Stimulated activated memory B cell treated with anti-CD40 and anti-IgM and Interleukin-4, amounts not matched to agents 10 μg/mL and 1 μg/mL and 100 μg/mL, for 72 hours (primary cell): ENCODE measurements at regions not wholly inside any gene's neighbourhood (a gene's known extent, or its start where the extent isn't known, plus 50 kb on each side); places are given as distances from the start of the nearest gene placed in this dataset.

Experiments
- ATAC-seq: fragments of 150-1000 bp; cut with Tn5 transposase; 2 replicates; pipeline ENCODE4 v1.10.0; 2021
- H3K27ac Mint-ChIP-seq: one replicate; pipeline ENCODE4 v1.8.0; 2022; ENCODE audit warnings: mild to moderate bottlenecking, mixed read lengths
- H3K27me3 Mint-ChIP-seq: one replicate; pipeline ENCODE4 v1.8.0; 2022; ENCODE audit warnings: mixed read lengths
- H3K36me3 Mint-ChIP-seq: one replicate; pipeline ENCODE4 v1.8.0; 2022; ENCODE audit warnings: mixed read lengths
- H3K4me1 Mint-ChIP-seq: one replicate; pipeline ENCODE4 v1.8.0; 2022; ENCODE audit warnings: mixed read lengths
- H3K4me3 Mint-ChIP-seq: one replicate; pipeline ENCODE4 v1.8.0; 2022; ENCODE audit warnings: mild to moderate bottlenecking, moderate library complexity, mixed read lengths
- H3K9me3 Mint-ChIP-seq: one replicate; pipeline ENCODE4 v1.8.0; 2022; ENCODE audit warnings: mixed read lengths

GRCh38 chr10:58995058-58995596 is 181.3 kb upstream of the PHYHIPL start:
- no peak overlapping the region for H3K27ac Mint-ChIP-seq
- no peaks in the 10 kb centered on the region for H3K4me1 Mint-ChIP-seq
- H3K36me3 Mint-ChIP-seq = no peaks in the 10 kb centered on the region
- no peak overlapping the region for H3K4me3 Mint-ChIP-seq
- no peaks in the 10 kb centered on the region for H3K27me3 Mint-ChIP-seq
- ATAC-seq = no peak
- peaks cover 3% of the 10 kb centered on the region for H3K9me3 Mint-ChIP-seq

GRCh38 chr10:58996063-58996462 is 180.4 kb upstream of the PHYHIPL start:
- H3K9me3 Mint-ChIP-seq = peaks cover 3% of the 10 kb centered on the region

DNA sequence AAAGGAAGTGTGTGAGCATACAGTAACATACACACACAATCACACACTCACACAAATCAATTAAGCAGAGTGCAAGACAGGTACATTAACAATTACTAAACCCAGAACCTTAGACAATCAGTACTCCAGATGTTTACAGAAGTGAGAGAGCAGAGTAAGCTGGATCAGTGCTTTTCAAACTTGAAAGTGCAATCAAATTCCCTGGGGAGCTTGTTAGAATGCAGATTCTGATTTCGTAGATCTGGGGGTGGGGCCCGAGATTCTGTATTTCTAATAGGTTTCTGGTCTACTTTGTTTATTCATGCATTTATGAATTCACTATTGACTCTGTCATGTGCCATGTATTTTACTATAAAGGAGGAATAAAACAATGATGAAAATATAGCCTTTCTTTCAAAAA is 179.6 kb upstream of the PHYHIPL start:
- Mint-ChIP-seq H3K9me3 (peaks cover 3% of the 10 kb centered on the region), H3K27ac (no peak overlapping the region), H3K4me1 (no peaks in the 10 kb centered on the region), H3K27me3 (no peaks in the 10 kb centered on the region), H3K36me3 (no peaks in the 10 kb centered on the region), H3K4me3 (no peak overlapping the region)
- ATAC-seq = no peak

More at GRCh38 chr10:58996063-58996462, 180.4 kb upstream of the PHYHIPL start:
- H3K36me3 Mint-ChIP-seq = no peaks in the 10 kb centered on the region
- no peaks in the 10 kb centered on the region for H3K4me1 Mint-ChIP-seq
- ATAC-seq = no peak
- no peak overlapping the region for H3K4me3 Mint-ChIP-seq
- no peak overlapping the region for H3K27ac Mint-ChIP-seq
- no peaks in the 10 kb centered on the region for H3K27me3 Mint-ChIP-seq

DNA sequence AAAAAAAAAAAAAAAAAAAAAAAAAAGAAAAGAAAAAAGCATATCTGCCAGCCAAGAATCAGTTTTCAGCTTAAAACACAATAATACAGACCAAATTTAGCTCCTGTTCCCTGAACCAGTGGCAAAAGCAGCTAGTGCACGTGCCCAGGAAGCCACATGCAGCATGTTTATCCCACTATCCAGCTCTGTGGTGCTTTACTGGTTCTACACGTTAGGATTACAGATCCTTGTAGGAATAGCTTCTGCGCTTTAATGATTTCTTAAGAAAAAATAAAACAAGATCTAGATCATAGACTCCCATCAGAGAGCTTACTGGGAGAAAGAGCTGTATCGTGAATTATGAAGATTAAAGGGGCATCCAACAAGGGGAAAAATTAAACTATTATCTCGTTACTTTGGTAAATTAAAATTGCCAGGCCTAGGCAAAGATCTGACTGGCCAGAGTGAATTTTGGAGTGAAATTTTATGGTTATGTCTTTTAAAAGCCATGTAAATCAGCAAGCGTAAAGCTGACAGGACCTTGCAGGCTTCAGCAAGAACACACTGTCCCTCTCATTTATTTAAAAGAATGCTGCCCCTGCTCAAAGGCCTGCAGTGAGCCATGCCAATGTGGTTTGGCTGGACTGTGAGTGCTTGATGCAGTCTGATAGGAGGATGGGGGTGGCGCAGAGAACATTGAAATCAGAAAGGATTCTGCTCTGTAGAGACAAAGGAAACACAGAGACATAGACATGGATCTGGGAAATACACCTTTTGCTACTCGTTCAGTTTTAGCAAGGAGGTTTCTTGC is 177.3 kb upstream of the PHYHIPL start:
- Mint-ChIP-seq H3K27me3 (no peaks in the 10 kb centered on the region), H3K4me3 (no peak overlapping the region), H3K27ac (no peak overlapping the region), H3K36me3 (no peaks in the 10 kb centered on the region), H3K9me3 (peaks cover 3% of the 10 kb centered on the region), H3K4me1 (no peaks in the 10 kb centered on the region)
- no peak for ATAC-seq

DNA sequence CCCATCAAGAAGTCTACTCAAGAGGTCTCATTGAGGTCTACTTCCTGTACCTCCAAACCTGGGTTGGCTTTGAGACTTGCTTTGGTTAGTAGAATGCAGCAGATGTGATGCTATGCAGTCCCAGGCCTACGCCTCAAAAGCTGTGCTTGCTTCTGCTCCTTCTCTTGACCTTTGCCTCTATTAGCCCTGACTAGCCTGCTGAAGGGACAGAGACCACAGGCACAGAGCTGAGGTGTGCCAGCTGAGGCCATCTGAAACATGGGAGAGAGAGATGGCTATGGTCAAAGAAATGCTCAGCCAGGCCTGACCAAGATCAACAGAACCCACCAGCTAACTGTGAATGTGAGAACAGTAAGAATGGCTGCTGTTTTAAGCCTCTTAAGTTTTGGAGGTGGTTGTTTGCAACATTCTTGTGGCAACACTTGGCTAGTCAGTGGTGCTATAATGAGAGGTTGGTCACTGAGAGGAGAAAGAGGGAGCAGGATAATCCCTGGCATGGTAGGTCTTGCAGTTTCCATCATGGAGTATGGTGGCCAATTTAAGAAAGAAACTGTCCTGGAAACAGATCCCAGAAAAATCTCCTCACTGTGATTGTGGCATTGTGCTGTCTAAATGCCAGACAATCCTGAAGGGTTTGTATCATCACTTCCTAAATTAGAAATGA is 176.1 kb upstream of the PHYHIPL start:
- no peaks in the 10 kb centered on the region for H3K4me1 Mint-ChIP-seq
- no peaks in the 10 kb centered on the region for H3K27me3 Mint-ChIP-seq
- H3K9me3 Mint-ChIP-seq = peaks cover 3% of the 10 kb centered on the region
- no peaks in the 10 kb centered on the region for H3K36me3 Mint-ChIP-seq
- H3K27ac Mint-ChIP-seq = no peak overlapping the region
- H3K4me3 Mint-ChIP-seq = no peak overlapping the region
- no peak for ATAC-seq

DNA sequence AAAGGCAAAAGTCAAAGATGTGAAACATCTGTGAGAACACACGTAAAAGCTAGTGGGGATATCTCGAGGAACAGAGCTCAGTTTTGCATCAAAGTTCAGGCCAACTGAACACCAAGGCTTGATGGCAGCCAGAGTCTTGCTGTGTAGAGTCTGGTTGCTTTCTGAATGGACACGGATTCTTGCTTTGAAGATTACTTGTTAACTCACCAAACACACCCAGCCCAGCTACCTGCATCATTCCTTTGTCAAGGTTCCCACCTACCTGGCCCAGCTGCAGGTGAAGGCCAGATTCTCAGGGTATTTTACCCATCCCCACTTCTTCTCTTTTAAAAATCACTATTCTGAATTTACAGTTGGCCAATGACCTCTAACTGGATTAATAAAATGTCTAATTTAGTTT is 174.4 kb upstream of the PHYHIPL start:
- Mint-ChIP-seq H3K9me3 (peaks cover 3% of the 10 kb centered on the region), H3K4me3 (no peak overlapping the region), H3K36me3 (no peaks in the 10 kb centered on the region), H3K27me3 (no peaks in the 10 kb centered on the region), H3K27ac (no peak overlapping the region), H3K4me1 (no peaks in the 10 kb centered on the region)
- ATAC-seq = no peak

- Mint-ChIP-seq H3K4me1 (no peaks in the 10 kb centered on the region), H3K27me3 (no peaks in the 10 kb centered on the region), H3K9me3 (peaks cover 3% of the 10 kb centered on the region), H3K36me3 (no peaks in the 10 kb centered on the region), H3K27ac (no peak overlapping the region), H3K4me3 (no peak overlapping the region)
- no peak for ATAC-seq
These were observed 173.2 kb upstream of the PHYHIPL start for GRCh38 chr10:59003203-59003602.

DNA sequence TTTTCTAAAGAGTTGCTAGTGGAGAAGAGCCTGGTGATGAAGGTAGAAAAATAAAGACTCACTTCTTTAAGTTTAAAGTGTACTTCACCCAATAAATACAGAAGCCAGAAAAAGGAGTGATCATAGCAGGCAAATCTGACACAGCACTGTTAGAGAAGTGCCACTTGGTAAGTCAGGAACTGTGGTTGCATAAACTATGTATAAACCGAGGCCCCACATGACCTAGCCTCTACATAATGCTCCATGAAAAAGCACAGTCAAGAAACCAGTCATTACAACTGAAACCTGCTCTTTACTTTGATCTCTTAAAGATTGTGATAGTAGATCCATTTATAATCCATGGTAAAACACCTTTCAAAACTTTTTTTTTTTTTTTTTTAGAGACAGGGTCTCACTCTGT is 172.1 kb upstream of the PHYHIPL start:
- peaks cover 3% of the 10 kb centered on the region for H3K9me3 Mint-ChIP-seq
- ATAC-seq = no peak

GRCh38 chr10:59006511-59007306 is 169.7 kb upstream of the PHYHIPL start:
- no peak for ATAC-seq
- Mint-ChIP-seq H3K27me3 (no peaks in the 10 kb centered on the region), H3K27ac (no peak overlapping the region), H3K4me1 (no peaks in the 10 kb centered on the region), H3K9me3 (no peaks in the 10 kb centered on the region), H3K36me3 (no peaks in the 10 kb centered on the region), H3K4me3 (no peak overlapping the region)

More for the DNA sequence above, 172.1 kb upstream of the PHYHIPL start:
- H3K27me3 Mint-ChIP-seq = no peaks in the 10 kb centered on the region
- H3K36me3 Mint-ChIP-seq = no peaks in the 10 kb centered on the region
- H3K4me1 Mint-ChIP-seq = no peaks in the 10 kb centered on the region
- H3K27ac Mint-ChIP-seq = no peak overlapping the region
- H3K4me3 Mint-ChIP-seq = no peak overlapping the region

GRCh38 chr10:59007307-59008025 is 169.0 kb upstream of the PHYHIPL start:
- Mint-ChIP-seq H3K36me3 (no peaks in the 10 kb centered on the region), H3K4me1 (no peaks in the 10 kb centered on the region), H3K27me3 (no peaks in the 10 kb centered on the region), H3K4me3 (no peak overlapping the region), H3K9me3 (no peaks in the 10 kb centered on the region), H3K27ac (no peak overlapping the region)
- no peak for ATAC-seq

GRCh38 chr10:59008452-59008851 is 168.0 kb upstream of the PHYHIPL start:
- no peaks in the 10 kb centered on the region for H3K27me3 Mint-ChIP-seq
- no peaks in the 10 kb centered on the region for H3K9me3 Mint-ChIP-seq
- ATAC-seq = no peak

DNA sequence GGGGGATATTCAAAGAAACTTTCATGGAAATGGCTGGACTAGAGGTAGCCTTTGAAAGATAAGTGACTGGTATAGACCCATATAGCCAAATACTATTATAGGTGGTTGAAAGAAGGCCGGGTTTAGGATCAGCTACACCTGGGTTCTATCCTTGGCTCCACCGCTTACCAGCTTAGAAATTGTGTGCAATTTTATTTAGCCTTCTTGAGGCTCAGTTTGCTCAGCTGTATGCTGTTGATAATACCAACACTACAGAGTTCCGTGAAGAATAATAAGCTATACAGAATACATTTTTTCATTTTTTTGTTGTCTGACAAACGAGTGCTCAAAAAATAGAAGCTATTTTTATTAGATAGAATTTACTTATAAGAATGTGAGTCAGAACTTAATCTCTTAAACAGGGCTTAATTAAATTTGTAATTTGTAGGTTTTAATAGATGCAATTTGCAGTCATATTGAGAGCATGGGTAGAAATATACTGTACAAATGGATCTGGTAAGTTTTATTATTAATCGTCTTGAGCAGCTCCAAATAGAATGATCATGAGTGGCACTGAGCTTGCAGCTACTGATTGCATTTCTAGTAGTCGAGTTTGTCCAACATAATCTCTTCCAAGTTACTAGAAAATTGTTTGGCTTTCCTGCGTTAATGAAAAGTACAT is 164.3 kb upstream of the PHYHIPL start:
- H3K27me3 Mint-ChIP-seq = no peaks in the 10 kb centered on the region
- ATAC-seq = no peak
- H3K4me3 Mint-ChIP-seq = no peak overlapping the region
- no peaks in the 10 kb centered on the region for H3K9me3 Mint-ChIP-seq
- no peaks in the 10 kb centered on the region for H3K4me1 Mint-ChIP-seq
- H3K36me3 Mint-ChIP-seq = no peaks in the 10 kb centered on the region
- no peak overlapping the region for H3K27ac Mint-ChIP-seq

More at GRCh38 chr10:59008452-59008851, 168.0 kb upstream of the PHYHIPL start:
- Mint-ChIP-seq H3K27ac (no peak overlapping the region), H3K36me3 (no peaks in the 10 kb centered on the region), H3K4me1 (no peaks in the 10 kb centered on the region), H3K4me3 (no peak overlapping the region)

DNA sequence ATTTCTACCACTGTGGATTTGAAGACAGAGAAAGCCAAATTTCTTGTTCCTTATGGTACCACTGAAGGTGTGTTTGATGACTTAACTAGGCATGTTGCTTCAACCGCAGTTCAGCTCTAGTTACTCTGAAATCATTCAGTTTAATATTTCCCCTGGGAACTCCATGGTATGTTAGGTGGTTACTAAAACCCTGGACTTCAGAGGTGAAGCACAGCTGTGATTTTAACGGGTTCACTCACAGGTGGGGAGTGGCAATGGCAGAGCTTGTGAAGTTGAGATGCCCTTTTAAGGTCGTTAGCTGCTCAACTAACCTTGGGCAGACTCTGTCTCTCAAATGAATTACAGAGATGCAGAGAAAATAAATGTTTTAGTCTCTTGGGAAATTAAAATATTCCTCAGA is 163.6 kb upstream of the PHYHIPL start:
- no peak overlapping the region for H3K27ac Mint-ChIP-seq
- H3K9me3 Mint-ChIP-seq = peaks cover 2% of the 10 kb centered on the region
- no peak overlapping the region for H3K4me3 Mint-ChIP-seq
- ATAC-seq = no peak
- H3K27me3 Mint-ChIP-seq = no peaks in the 10 kb centered on the region
- H3K36me3 Mint-ChIP-seq = no peaks in the 10 kb centered on the region
- H3K4me1 Mint-ChIP-seq = no peaks in the 10 kb centered on the region

DNA sequence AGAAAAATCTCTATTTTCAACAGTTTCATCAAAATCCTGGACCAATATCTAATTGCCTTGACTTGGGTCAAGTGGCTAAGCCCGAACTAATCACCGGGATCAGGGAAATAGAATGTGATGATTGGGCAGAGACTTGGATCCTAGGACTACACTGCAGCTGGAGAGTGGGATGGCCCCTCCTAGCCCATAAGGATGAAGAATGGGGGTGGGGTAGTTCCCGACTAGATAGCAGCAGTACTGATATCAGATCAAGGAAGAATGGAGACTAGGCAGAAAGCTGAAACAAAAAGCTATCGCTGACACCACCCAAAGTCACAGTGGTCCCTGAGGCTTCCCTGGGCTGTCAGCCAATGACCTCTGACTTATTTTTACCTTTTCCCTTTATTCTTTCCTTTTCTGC is 160.4 kb upstream of the PHYHIPL start:
- ATAC-seq = no peak
- no peaks in the 10 kb centered on the region for H3K36me3 Mint-ChIP-seq
- no peaks in the 10 kb centered on the region for H3K4me1 Mint-ChIP-seq
- no peaks in the 10 kb centered on the region for H3K27me3 Mint-ChIP-seq
- no peak overlapping the region for H3K27ac Mint-ChIP-seq
- H3K4me3 Mint-ChIP-seq = no peak overlapping the region
- peaks cover 2% of the 10 kb centered on the region for H3K9me3 Mint-ChIP-seq
